ENCODE measurements at regions not wholly inside any gene's neighbourhood (a gene's known extent, or its start where the extent isn't known, plus 50 kb on each side); places are given as distances from the start of the nearest gene placed in this dataset.

GRCh38 chrX:38988301-38988700 lies 187.0 kb downstream of the MID1IP1 start:
- TF ChIP-seq POLR2A (IDR thresholded peaks at IDR 0.05): no peak
- TF ChIP-seq POLR2AphosphoS5 (IDR thresholded peaks at IDR 0.05): no peak
- TF ChIP-seq CTCF (IDR thresholded peaks at IDR 0.05 in 8 of 11, conservative IDR thresholded peaks at IDR 0.05 in 3 of 11): no peak
- no peaks in the 10 kb centered on the region for H3K9me3 ChIP-seq
- no peaks in the 10 kb centered on the region for H3K4me1 ChIP-seq
- intact Hi-C loops (cut with DNase I; ENCODE audit: low total_unique reads): loop anchor here (10.0 kb wide), 1 partner anchor 224 kb away; no protein-coding TSS in a partner anchor
- DNase-seq: no peak
- H3K27ac ChIP-seq: no peak overlapping the region
- 71 to 91% (median 77%) methylated on average over 2 of the region's 2 CpGs; no CpG with 5 or more reads in 1 of the 5 donors for WGBS, 5 donors
- H3K36me3 ChIP-seq: no peaks in the 10 kb centered on the region
- H3K27me3 ChIP-seq (replicated peaks in 1 of 7): peaks cover 0 to 3% (median 0%) of the 10 kb centered on the region in 7 donors
- no peak overlapping the region for H3K4me3 ChIP-seq

- intact Hi-C loops (cut with DNase I; ENCODE audit: low total_unique reads): loop anchor here (10.0 kb wide), 1 partner anchor 224 kb away; no protein-coding TSS in a partner anchor
- DNase-seq: no peak
- no peak overlapping the region for H3K4me3 ChIP-seq
Measured at GRCh38 chrX:38989076-38989475, 187.8 kb downstream of the MID1IP1 start.

GRCh38 chrX:38991656-38992440 lies 190.6 kb downstream of the MID1IP1 start:
- 60 to 89% (median 67%) methylated on average over 3 of the region's 3 CpGs for WGBS, 5 donors
- no peak for DNase-seq
- Histone ChIP-seq H3K27ac (no peak overlapping the region), H3K4me3 (no peak overlapping the region), H3K9me3 (no peaks in the 10 kb centered on the region), H3K36me3 (no peaks in the 10 kb centered on the region), H3K27me3 (replicated peaks in 1 of 7) (peaks cover 0 to 3% (median 0%) of the 10 kb centered on the region in 7 donors), H3K4me1 (no peaks in the 10 kb centered on the region)
- TF ChIP-seq CTCF (IDR thresholded peaks at IDR 0.05 in 8 of 11, conservative IDR thresholded peaks at IDR 0.05 in 3 of 11): no peak
- TF ChIP-seq POLR2A (IDR thresholded peaks at IDR 0.05): no peak
- TF ChIP-seq POLR2AphosphoS5 (IDR thresholded peaks at IDR 0.05): no peak
- intact Hi-C loops (cut with DNase I; ENCODE audit: low total_unique reads): no loop called here

More at GRCh38 chrX:38989076-38989475, 187.8 kb downstream of the MID1IP1 start:
- TF ChIP-seq CTCF (IDR thresholded peaks at IDR 0.05 in 8 of 11, conservative IDR thresholded peaks at IDR 0.05 in 3 of 11): no peak
- no peak for TF ChIP-seq POLR2A (IDR thresholded peaks at IDR 0.05)
- no peak for TF ChIP-seq POLR2AphosphoS5 (IDR thresholded peaks at IDR 0.05)
- Histone ChIP-seq H3K27me3 (replicated peaks in 1 of 7) (peaks cover 0 to 3% (median 0%) of the 10 kb centered on the region in 7 donors), H3K4me1 (no peaks in the 10 kb centered on the region), H3K9me3 (no peaks in the 10 kb centered on the region), H3K27ac (no peak overlapping the region), H3K36me3 (no peaks in the 10 kb centered on the region)
- 33 to 86% (median 41%) methylated on average over 1 of the region's 1 CpG for WGBS, 5 donors

GRCh38 chrX:38992441-38993096 lies 191.3 kb downstream of the MID1IP1 start:
- TF ChIP-seq POLR2A (IDR thresholded peaks at IDR 0.05) (no peak), POLR2AphosphoS5 (IDR thresholded peaks at IDR 0.05) (no peak), CTCF (IDR thresholded peaks at IDR 0.05 in 8 of 11, conservative IDR thresholded peaks at IDR 0.05 in 3 of 11) (no peak)
- 62 to 89% (median 87%) methylated on average over 10 to 12 of the region's 12 CpGs for WGBS, 5 donors
- Histone ChIP-seq H3K4me1 (no peaks in the 10 kb centered on the region), H3K27ac (no peak overlapping the region), H3K27me3 (replicated peaks in 1 of 7) (no peaks in the 10 kb centered on the region), H3K36me3 (no peaks in the 10 kb centered on the region), H3K9me3 (no peaks in the 10 kb centered on the region), H3K4me3 (no peak overlapping the region)
- intact Hi-C loops (cut with DNase I; ENCODE audit: low total_unique reads): no loop called here
- no peak for DNase-seq

Data from spleen (tissue), 11 donors.